ENCODE measurements at regions not wholly inside any gene's neighbourhood (a gene's known extent, or its start where the extent isn't known, plus 50 kb on each side); places are given as distances from the start of the nearest gene placed in this dataset.
"Not testable (repeated sequence)": the region's sequence is repeated elsewhere in the genome, so short reads cannot be mapped to it uniquely, and the experiment has no call there.

GRCh38 chr9:134531220-134531970 is 110.2 kb upstream of the COL5A1 start:
- DNase-seq (ENCODE audit: low spot score), result no peak
- no peak for ATAC-seq (ENCODE audit: low FRiP score)
- no peak for TF ChIP-seq CTCF (IDR thresholded peaks at IDR 0.05)

- DNase-seq (ENCODE audit: low spot score) (no peak), ATAC-seq (ENCODE audit: low FRiP score) (no peak)
Measured at GRCh38 chr9:134532084-134532483, 109.5 kb upstream of the COL5A1 start.

GRCh38 chr9:134532661-134533060 is 108.9 kb upstream of the COL5A1 start:
- DNase-seq (ENCODE audit: low spot score); ATAC-seq (ENCODE audit: low FRiP score): not testable (repeated sequence)

More at GRCh38 chr9:134532084-134532483, 109.5 kb upstream of the COL5A1 start:
- TF ChIP-seq CTCF (IDR thresholded peaks at IDR 0.05), result no peak

- no peak for DNase-seq (ENCODE audit: low spot score)
- TF ChIP-seq CTCF (IDR thresholded peaks at IDR 0.05), result no peak
- ATAC-seq (ENCODE audit: low FRiP score), result no peak
Measured at GRCh38 chr9:134533850-134534588, 107.6 kb upstream of the COL5A1 start.

- DNase-seq (ENCODE audit: low spot score) (no peak), ATAC-seq (ENCODE audit: low FRiP score) (no peak)
- TF ChIP-seq CTCF (IDR thresholded peaks at IDR 0.05), result no peak
Measured at GRCh38 chr9:134534661-134535080, 106.9 kb upstream of the COL5A1 start.

GRCh38 chr9:134535171-134535570 is 106.4 kb upstream of the COL5A1 start:
- no peak for DNase-seq (ENCODE audit: low spot score)
- TF ChIP-seq CTCF (IDR thresholded peaks at IDR 0.05), result no peak
- ATAC-seq (ENCODE audit: low FRiP score), result no peak

GRCh38 chr9:134536101-134536900 is 105.3 kb upstream of the COL5A1 start:
- TF ChIP-seq CTCF (IDR thresholded peaks at IDR 0.05), result no peak
- no peak for DNase-seq (ENCODE audit: low spot score)
- no peak for ATAC-seq (ENCODE audit: low FRiP score)
